CD14-positive monocyte (primary cell): ENCODE measurements at regions not wholly inside any gene's neighbourhood (a gene's known extent, or its start where the extent isn't known, plus 50 kb on each side); places are given as distances from the start of the nearest gene placed in this dataset.

Source experiments
- DNase-seq, 3 donors: peaks; one replicate each; pipeline ENCODE4 v3.0.0-alpha.2; 2011 to 2022
- H2AFZ ChIP-seq: 2 replicates; pipeline ENCODE4 v1.6.0; 2012; ENCODE audit warnings: mild to moderate bottlenecking, low read depth, low read length, inconsistent platforms; ENCODE audit not compliant: insufficient read depth, poor library complexity, severe bottlenecking
- H3K27ac ChIP-seq, 2 donors: 1 replicate in 1 of 2; 2 replicates in 1 of 2; pipeline ENCODE4 v1.5.1; 2012 to 2013; ENCODE audit warnings: low read length in 2 of 2, control low read depth in 1 of 2, inconsistent platforms in 1 of 2, low read depth in 1 of 2, mild to moderate bottlenecking in 1 of 2
- H3K27me3 ChIP-seq, 2 donors: one replicate each; pipeline versions ENCODE4 v1.6.0 to v1.6.1; 2011 to 2013; ENCODE audit warnings: low read length in 2 of 2; ENCODE audit not compliant: control insufficient read depth in 2 of 2, insufficient read depth in 2 of 2
- H3K36me3 ChIP-seq, 2 donors: replicated peaks in 1 of 2; 1 replicate in 1 of 2; 2 replicates in 1 of 2; pipeline versions ENCODE4 v1.5.1 to v1.6.1; 2012 to 2013; ENCODE audit warnings: low read length in 2 of 2, control low read depth in 1 of 2, inconsistent platforms in 1 of 2, mild to moderate bottlenecking in 1 of 2; ENCODE audit not compliant: insufficient read depth in 2 of 2, control insufficient read depth in 1 of 2
- H3K4me1 ChIP-seq, 2 donors: 1 replicate in 1 of 2; 2 replicates in 1 of 2; pipeline versions ENCODE4 v1.5.1 to v1.6.1; 2012 to 2013; ENCODE audit warnings: low read length in 2 of 2, control low read depth in 1 of 2, inconsistent platforms in 1 of 2, mild to moderate bottlenecking in 1 of 2, moderate library complexity in 1 of 2; ENCODE audit not compliant: insufficient read depth in 2 of 2, control insufficient read depth in 1 of 2
- H3K4me2 ChIP-seq: replicated peaks from 2 replicates; pipeline ENCODE3; 2012; ENCODE audit warnings: low read length, moderate library complexity, mild to moderate bottlenecking; ENCODE audit not compliant: poor library complexity, severe bottlenecking; ENCODE audit errors: extremely low read depth
- H3K4me3 ChIP-seq, 3 experiments: fragments of 200-600 bp in 1 of 3; sonication (generic) in 1 of 3; replicated peaks in 1 of 3; 1 replicate in 2 of 3; 2 replicates in 1 of 3; pipeline ENCODE4 v1.5.1; 2011 to 2013; ENCODE audit warnings: low read length in 3 of 3, mild to moderate bottlenecking in 3 of 3, control low read depth in 2 of 3, low read depth in 2 of 3, inconsistent platforms in 1 of 3, moderate library complexity in 1 of 3
- H3K79me2 ChIP-seq: 2 replicates; pipeline ENCODE4 v1.6.0; 2012; ENCODE audit warnings: mild to moderate bottlenecking, control low read depth, inconsistent platforms, low read length, moderate library complexity; ENCODE audit not compliant: insufficient read depth
- H3K9ac ChIP-seq: 2 replicates; pipeline ENCODE4 v1.6.0; 2017; ENCODE audit warnings: low read length, mild to moderate bottlenecking; ENCODE audit not compliant: insufficient read depth, poor library complexity, severe bottlenecking
- H3K9me3 ChIP-seq, 2 donors: replicated peaks in 1 of 2; 1 replicate in 1 of 2; 2 replicates in 1 of 2; pipeline versions ENCODE4 v1.5.1 to v1.6.1; 2012 to 2013; ENCODE audit warnings: low read length in 2 of 2, control low read depth in 1 of 2; ENCODE audit not compliant: control insufficient read depth in 1 of 2, insufficient read depth in 1 of 2
- H4K20me1 ChIP-seq: 2 replicates; pipeline ENCODE4 v1.6.0; 2012; ENCODE audit warnings: mild to moderate bottlenecking, low read length, control low read depth, moderate library complexity; ENCODE audit not compliant: insufficient read depth
- H3K27ac Mint-ChIP-seq, 7 donors: one replicate each; pipeline ENCODE4 v1.8.0; 2020; ENCODE audit warnings: mild to moderate bottlenecking in 7 of 7, mixed read lengths in 7 of 7, moderate library complexity in 6 of 7, inconsistent platforms in 2 of 7
- H3K27me3 Mint-ChIP-seq, 3 donors: one replicate each; pipeline ENCODE4 v1.8.0; 2021 to 2022; ENCODE audit warnings: low read depth in 3 of 3, mild to moderate bottlenecking in 3 of 3, mixed read lengths in 3 of 3, moderate library complexity in 3 of 3, inconsistent platforms in 1 of 3
- H3K36me3 Mint-ChIP-seq, 2 donors: one replicate each; pipeline ENCODE4 v1.8.0; 2020; ENCODE audit warnings: mixed read lengths in 2 of 2, inconsistent platforms in 1 of 2, mild to moderate bottlenecking in 1 of 2
- H3K4me1 Mint-ChIP-seq: one replicate; pipeline ENCODE4 v1.8.0; 2020; ENCODE audit warnings: mild to moderate bottlenecking, mixed read lengths
- H3K4me3 Mint-ChIP-seq, 2 donors: one replicate each; pipeline ENCODE4 v1.8.0; 2020; ENCODE audit warnings: mild to moderate bottlenecking in 2 of 2, mixed read lengths in 2 of 2, moderate library complexity in 1 of 2
- H3K9me3 Mint-ChIP-seq, 7 donors: one replicate each; pipeline ENCODE4 v1.8.0; 2020 to 2022; ENCODE audit warnings: mixed read lengths in 7 of 7, mild to moderate bottlenecking in 6 of 7, moderate library complexity in 6 of 7, inconsistent platforms in 2 of 7
- CTCF ChIP-seq: fragments of 200-600 bp; IDR thresholded peaks from one replicate; pipeline ENCODE4 v1.8.0; 2022; ENCODE audit warnings: antibody characterized with exemption, mild to moderate bottlenecking
- whole genome bisulfite sequencing: methylation state at CpG from one replicate; pipeline ENCODE4 v1.1.5; 2013; ENCODE audit warnings: missing lambda C conversion rate; ENCODE audit not compliant: insufficient coverage; 5-methylcytosine and 5-hydroxymethylcytosine counted together
- intact Hi-C, 2 donors: fragments of 100-400 bp; cut with micrococcal nuclease; formaldehyde crosslinking; loops; one replicate each; pipeline versions ENCODE4 v1.15.0 to v1.15.1; 2023

GRCh38 chr3:73143821-73144237, 82.4 kb downstream of the EBLN2 start:
- intact Hi-C loops = no loop called here
- H4K20me1 ChIP-seq = no peaks in the 10 kb centered on the region
- H3K4me1 Mint-ChIP-seq = no peaks in the 10 kb centered on the region

GRCh38 chr3:73144276-73144675, 82.8 kb downstream of the EBLN2 start:
- 100% methylated on average over 1 of the region's 5 CpGs for WGBS
- no peak overlapping the region for H3K9ac ChIP-seq

More at GRCh38 chr3:73143821-73144237, 82.4 kb downstream of the EBLN2 start:
- peaks cover 0 to 7% (median 3%) of the 10 kb centered on the region in 3 donors for H3K27me3 Mint-ChIP-seq
- no peak overlapping the region for H3K27ac ChIP-seq
- H3K4me3 Mint-ChIP-seq = no peak overlapping the region
- peaks cover 0 to 3% (median 0%) of the 10 kb centered on the region in 7 donors for H3K9me3 Mint-ChIP-seq
- DNase-seq = no peak
- H3K36me3 ChIP-seq = no peaks in the 10 kb centered on the region
- WGBS = 32% methylated on average over 4 of the region's 4 CpGs
- H3K9me3 ChIP-seq = no peaks in the 10 kb centered on the region
- no peak overlapping the region for H3K9ac ChIP-seq
- H3K4me1 ChIP-seq = no peaks in the 10 kb centered on the region
- no peak for TF ChIP-seq CTCF
- no peak overlapping the region for H3K4me3 ChIP-seq
- H3K36me3 Mint-ChIP-seq = no peaks in the 10 kb centered on the region
- no peaks in the 10 kb centered on the region for H3K27me3 ChIP-seq
- H3K4me2 ChIP-seq = no peak overlapping the region
- no peak overlapping the region for H2AFZ ChIP-seq
- H3K79me2 ChIP-seq = no peaks in the 10 kb centered on the region
- no peak overlapping the region for H3K27ac Mint-ChIP-seq

More at GRCh38 chr3:73144276-73144675, 82.8 kb downstream of the EBLN2 start:
- H4K20me1 ChIP-seq = no peaks in the 10 kb centered on the region
- H3K79me2 ChIP-seq = no peaks in the 10 kb centered on the region
- H3K27me3 ChIP-seq = no peaks in the 10 kb centered on the region
- H3K4me3 ChIP-seq = no peak overlapping the region
- intact Hi-C loops = no loop called here
- Mint-ChIP-seq H3K36me3 (no peaks in the 10 kb centered on the region), H3K27me3 (peaks cover 0 to 7% (median 3%) of the 10 kb centered on the region in 3 donors), H3K9me3 (peaks cover 0 to 3% (median 0%) of the 10 kb centered on the region in 7 donors), H3K27ac (no peak overlapping the region), H3K4me1 (no peaks in the 10 kb centered on the region), H3K4me3 (no peak overlapping the region)
- H3K4me2 ChIP-seq = no peak overlapping the region
- H3K27ac ChIP-seq = no peak overlapping the region
- H3K36me3 ChIP-seq = no peaks in the 10 kb centered on the region
- no peaks in the 10 kb centered on the region for H3K9me3 ChIP-seq
- no peak for TF ChIP-seq CTCF
- no peaks in the 10 kb centered on the region for H3K4me1 ChIP-seq
- DNase-seq = no peak
- no peak overlapping the region for H2AFZ ChIP-seq
